ENCODE measurements at regions not wholly inside any gene's neighbourhood (a gene's known extent, or its start where the extent isn't known, plus 50 kb on each side); places are given as distances from the start of the nearest gene placed in this dataset.

DNA sequence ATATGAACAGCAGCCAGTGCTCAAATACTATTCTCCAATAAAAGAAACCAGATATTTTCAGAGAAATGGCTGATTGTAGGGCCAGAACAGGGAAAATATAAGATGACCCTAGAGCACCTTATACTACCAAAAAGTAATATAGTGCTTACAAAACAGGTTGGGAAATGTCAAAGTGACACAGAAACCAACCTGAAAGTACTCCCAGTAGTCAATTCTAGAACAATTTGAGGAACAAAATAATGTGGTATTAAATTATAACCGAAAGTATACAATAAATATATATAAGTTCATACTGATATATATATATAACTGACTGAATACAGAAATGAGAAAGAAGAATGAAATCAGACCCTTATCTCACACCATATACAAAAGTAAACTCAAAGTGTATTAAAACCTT lies 657.2 kb upstream of the PHF14 start:
- TF ChIP-seq CTCF (IDR thresholded peaks at IDR 0.05; ENCODE audit: borderline replicate concordance, insufficient read depth, low read depth, low read length) = no peak
- H3K4me3 ChIP-seq (ENCODE audit: low read depth, low read length) = no peak overlapping the region

DNA sequence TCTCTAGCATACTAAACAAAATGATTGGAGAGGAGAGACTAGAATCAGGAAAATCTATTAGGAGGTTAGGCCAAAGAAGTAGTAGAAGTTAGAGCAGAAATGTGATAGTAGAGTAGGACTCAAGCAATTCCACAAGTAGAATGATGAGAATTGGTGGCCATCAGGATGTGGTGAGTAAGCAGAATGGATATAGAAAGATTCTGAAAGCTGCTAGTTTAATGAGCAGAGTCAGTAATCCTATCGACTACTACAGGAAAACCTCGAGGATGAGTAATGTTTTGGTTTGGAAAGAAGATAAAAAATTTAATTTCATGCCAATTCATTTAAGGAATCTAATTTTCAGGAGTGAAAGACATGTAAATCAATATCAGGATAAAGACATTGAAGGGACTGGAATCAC lies 648.3 kb upstream of the PHF14 start:
- no peak for TF ChIP-seq CTCF (IDR thresholded peaks at IDR 0.05; ENCODE audit: borderline replicate concordance, insufficient read depth, low read depth, low read length)

DNA sequence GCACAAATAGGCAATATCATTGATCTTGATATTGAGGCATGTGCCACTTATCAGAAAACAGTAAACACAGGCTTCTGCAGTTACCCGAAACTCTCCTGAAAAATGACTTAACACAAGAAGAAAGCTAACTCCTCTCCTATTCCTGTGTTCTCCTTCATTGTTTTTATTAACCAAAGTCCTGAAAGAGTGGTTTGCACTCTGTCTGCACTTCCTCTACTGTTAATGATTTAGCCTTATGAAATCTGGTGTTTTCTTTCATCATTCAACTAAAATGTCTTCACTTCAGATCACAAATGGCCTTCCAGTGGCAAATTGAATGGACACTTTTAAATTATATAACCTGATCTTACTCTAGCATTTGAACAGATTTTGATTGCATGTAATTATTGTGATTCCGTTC lies 630.6 kb upstream of the PHF14 start:
- no peak overlapping the region for H3K4me3 ChIP-seq (ENCODE audit: low read depth, low read length)
- no peak for TF ChIP-seq CTCF (IDR thresholded peaks at IDR 0.05; ENCODE audit: borderline replicate concordance, insufficient read depth, low read depth, low read length)

More for the DNA sequence above, 648.3 kb upstream of the PHF14 start:
- no peak overlapping the region for H3K4me3 ChIP-seq (ENCODE audit: low read depth, low read length)

GRCh38 chr7:10346032-10346431 lies 627.6 kb upstream of the PHF14 start:
- TF ChIP-seq CTCF (IDR thresholded peaks at IDR 0.05; ENCODE audit: borderline replicate concordance, insufficient read depth, low read depth, low read length) = no peak

GRCh38 chr7:10355816-10356215 lies 617.9 kb upstream of the PHF14 start:
- no peak overlapping the region for H3K4me3 ChIP-seq (ENCODE audit: low read depth, low read length)
- TF ChIP-seq CTCF (IDR thresholded peaks at IDR 0.05; ENCODE audit: borderline replicate concordance, insufficient read depth, low read depth, low read length) = no peak

More at GRCh38 chr7:10346032-10346431, 627.6 kb upstream of the PHF14 start:
- H3K4me3 ChIP-seq (ENCODE audit: low read depth, low read length) = no peak overlapping the region

GRCh38 chr7:10360050-10360449 lies 613.6 kb upstream of the PHF14 start:
- no peak for TF ChIP-seq CTCF (IDR thresholded peaks at IDR 0.05; ENCODE audit: borderline replicate concordance, insufficient read depth, low read depth, low read length)

GRCh38 chr7:10401793-10402192 lies 571.9 kb upstream of the PHF14 start:
- H3K4me3 ChIP-seq (ENCODE audit: low read depth, low read length) = no peak overlapping the region
- TF ChIP-seq CTCF (IDR thresholded peaks at IDR 0.05; ENCODE audit: borderline replicate concordance, insufficient read depth, low read depth, low read length) = no peak

More at GRCh38 chr7:10360050-10360449, 613.6 kb upstream of the PHF14 start:
- no peak overlapping the region for H3K4me3 ChIP-seq (ENCODE audit: low read depth, low read length)
